HG03565 (cell line): ENCODE measurements at regions not wholly inside any gene's neighbourhood (a gene's known extent, or its start where the extent isn't known, plus 50 kb on each side); places are given as distances from the start of the nearest gene placed in this dataset.
"Not testable (repeated sequence)": the region's sequence is repeated elsewhere in the genome, so short reads cannot be mapped to it uniquely, and the experiment has no call there.

Source experiments
- ATAC-seq: cut with Tn5 transposase; IDR thresholded peaks from one replicate; pipeline ENCODE4 v1.9.1; 2021; ENCODE audit warnings: mild to moderate bottlenecking, moderate library complexity; ENCODE audit not compliant: unreplicated experiment

GRCh38 chr7:83882551-83882950 lies 233.6 kb upstream of the SEMA3E start:
- ATAC-seq = no peak

DNA sequence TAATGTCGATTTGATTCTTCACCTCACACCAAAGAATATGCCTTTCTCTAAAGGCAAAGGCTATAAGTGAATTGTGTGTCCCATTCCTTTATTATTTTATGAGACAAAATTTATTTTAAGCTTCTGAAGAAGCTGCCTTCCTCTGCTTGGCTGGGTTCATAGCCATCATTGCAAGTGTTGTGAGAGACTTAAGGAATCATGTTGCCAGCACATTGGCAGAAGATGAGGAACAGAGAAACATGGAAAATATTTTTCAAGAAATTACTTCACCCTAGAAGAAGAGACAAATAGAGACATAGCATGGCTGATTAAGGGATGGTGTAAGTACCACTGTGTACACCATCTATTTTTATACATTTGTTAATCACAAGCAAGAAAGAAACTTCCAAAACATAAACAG lies 230.1 kb upstream of the SEMA3E start:
- ATAC-seq = no peak

DNA sequence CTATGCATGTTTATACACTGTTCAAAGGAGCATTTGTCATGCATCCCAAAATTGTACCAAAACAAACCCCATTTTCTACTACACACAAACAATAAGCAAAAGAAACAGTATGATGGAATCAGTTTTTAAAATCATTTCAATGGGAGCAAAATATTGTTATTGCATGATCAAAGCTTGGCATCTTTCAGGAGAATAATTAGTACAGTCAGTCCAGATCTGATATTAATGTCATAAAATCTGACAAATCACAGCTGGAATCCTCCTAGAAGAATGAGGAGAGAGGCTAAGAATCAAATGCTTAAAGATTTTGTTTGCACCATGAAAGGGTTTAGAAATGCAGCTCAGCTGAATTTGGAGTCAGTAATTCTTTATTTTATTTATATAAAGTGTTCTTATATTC lies 229.7 kb upstream of the SEMA3E start:
- no peak for ATAC-seq

DNA sequence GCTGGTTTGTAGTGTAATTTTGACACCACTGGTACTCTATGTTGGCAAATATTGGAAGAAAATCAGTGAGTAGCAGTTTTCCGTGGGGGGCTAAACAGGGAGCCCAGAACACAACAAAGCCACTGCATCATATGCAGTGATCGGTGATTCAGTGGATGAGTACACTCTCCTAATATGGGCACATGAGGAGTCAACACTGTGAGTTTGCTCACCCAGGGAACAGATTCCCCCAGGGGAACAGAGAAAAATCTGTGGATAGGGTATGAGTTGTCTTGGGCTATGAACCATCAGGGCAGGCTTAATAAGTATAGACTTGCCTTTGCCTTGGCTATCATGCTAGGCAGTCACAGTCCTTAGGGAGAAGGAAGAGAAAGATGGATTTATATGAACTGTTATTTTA lies 227.7 kb upstream of the SEMA3E start:
- no peak for ATAC-seq

- no peak for ATAC-seq
Observed at GRCh38 chr7:83873459-83873858, 224.5 kb upstream of the SEMA3E start.

- ATAC-seq = no peak
Observed at GRCh38 chr7:83872501-83872900, 223.6 kb upstream of the SEMA3E start.

- ATAC-seq = no peak
Observed at GRCh38 chr7:83870515-83870914, 221.6 kb upstream of the SEMA3E start.

GRCh38 chr7:83866582-83866981 lies 217.6 kb upstream of the SEMA3E start:
- no peak for ATAC-seq

DNA sequence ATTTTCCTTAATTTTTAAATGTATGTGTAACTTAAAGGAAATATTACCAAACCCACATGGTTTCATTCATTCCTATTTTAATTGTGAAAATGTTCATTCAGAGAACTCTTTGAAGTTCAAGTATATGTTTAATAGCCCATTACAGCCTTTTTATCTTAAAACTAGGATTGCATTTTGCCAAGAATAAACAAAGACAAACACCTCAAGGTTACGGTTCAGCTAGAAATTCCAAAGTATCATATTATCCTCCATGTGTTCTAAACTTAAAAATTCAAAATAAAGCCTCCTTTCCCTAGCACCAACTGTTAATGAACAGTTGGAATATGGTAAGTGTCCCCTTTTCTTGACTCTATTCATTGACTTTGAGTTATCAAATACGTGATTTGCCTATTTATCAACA lies 215.6 kb upstream of the SEMA3E start:
- ATAC-seq = no peak

DNA sequence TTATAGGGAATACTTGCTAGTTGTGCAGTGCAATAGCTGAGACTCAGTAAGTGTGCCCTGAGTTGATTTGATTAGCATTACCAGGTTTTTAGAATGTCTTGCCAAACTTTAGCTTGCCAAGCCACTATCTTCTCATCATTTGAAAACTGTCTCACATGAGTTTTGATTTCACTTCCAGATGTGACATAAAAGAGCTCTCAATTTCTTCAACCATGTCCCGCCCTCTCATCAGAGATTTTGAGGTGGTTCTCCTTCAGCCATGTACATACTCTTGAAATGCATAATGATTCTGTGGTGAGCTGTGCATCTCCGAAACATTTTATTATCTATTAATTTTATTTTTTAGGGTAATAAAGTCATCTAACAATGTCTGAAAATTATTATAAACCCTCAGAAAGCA lies 215.0 kb upstream of the SEMA3E start:
- no peak for ATAC-seq

DNA sequence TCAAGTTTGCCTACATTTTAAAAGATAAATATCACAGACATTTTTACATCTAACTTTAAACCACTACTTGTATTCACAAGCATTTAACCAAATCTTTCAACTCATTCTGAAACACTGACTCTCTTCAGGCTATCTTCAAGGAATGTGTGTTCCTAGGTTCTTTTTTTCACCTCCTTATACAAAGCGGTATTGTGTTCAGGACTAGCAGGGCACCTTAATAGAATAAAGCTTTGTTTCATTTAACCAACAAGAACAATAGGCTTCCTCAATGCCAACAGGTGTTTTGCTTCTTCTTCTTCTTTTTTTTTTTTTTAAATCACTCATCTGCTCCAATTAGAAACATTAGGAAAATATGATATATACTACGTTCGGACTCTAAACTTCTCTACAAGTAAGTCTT lies 212.9 kb upstream of the SEMA3E start:
- ATAC-seq = no peak

DNA sequence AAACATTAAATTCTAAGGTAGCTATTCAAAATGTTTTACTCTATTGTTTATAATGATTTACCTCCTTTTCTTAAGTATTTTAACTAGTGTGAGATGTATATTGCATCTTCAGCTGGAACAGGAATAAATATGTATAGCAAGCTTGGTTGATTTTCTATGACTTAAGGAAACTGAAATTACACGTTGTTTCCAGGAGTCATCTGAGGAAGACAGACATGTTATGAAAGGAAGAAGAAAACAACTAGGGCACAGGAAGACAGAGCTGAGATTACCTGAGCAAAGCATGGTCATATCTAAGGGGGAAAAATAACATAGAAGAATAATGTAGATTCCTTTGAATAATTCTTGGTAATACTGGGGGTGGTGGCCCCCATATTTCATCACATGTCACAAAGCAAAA lies 210.9 kb upstream of the SEMA3E start:
- ATAC-seq = no peak

DNA sequence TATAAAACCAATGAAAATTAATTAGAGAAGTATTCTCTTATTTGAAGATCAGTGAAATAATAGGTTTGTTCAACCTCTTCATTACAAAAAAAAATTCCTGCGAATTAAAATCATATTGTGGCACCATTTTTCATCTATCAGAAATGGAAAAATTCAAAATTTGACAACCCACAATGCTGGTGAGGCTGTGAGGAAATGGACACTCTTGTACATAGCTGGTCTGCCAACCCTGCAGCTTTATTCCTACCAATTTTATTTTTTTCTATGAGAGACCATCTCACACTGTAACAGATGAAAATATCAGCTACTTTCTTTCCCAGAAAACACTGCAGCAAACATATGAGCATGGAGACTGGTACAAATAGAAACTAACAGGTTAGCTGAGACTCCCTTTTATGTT lies 208.8 kb upstream of the SEMA3E start:
- ATAC-seq = no peak

- ATAC-seq = no peak
Observed at GRCh38 chr7:83856094-83856493, 207.2 kb upstream of the SEMA3E start.

GRCh38 chr7:83852136-83852535 lies 203.2 kb upstream of the SEMA3E start:
- ATAC-seq = no peak

DNA sequence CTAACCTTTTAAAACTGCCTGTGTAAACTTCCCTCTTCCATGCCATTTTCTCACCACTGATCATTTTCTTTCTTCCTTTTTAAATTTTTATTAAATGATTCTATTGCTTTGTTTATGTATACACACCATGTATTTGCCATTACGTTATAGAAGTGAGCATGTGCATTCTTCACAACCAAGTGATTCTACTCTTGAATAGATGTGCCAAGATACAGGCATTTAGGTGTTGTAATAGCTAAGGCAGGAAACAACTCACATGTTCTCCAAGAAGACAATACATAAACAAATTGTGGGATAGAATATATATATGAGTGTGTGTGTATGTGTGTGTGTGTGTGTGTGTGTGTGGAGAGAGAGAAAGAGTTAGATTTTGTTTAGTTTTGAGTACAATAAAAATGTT lies 202.6 kb upstream of the SEMA3E start:
- no peak for ATAC-seq

DNA sequence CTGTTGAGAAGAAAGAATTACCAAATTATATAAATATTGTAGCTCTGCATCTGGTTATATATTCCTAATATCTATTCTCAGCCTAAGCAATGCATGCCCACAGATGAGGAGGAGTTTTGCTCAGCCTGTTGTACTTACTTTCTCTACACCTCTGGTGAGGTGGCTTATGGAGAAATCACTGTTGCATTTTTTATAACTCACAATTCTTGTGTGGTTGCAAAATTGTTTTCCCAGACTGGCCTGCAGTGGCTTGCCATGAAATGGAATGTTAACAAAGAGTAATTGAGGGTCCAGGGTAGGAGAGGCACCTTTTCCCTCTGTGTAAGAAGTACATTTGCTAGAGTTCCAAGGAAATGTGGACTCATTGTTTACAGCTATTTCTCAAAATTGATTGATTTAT lies 202.0 kb upstream of the SEMA3E start:
- ATAC-seq = no peak

GRCh38 chr7:83850125-83850524 lies 201.2 kb upstream of the SEMA3E start:
- ATAC-seq = no peak

GRCh38 chr7:83849131-83849530 lies 200.2 kb upstream of the SEMA3E start:
- ATAC-seq = no peak

- ATAC-seq = no peak
Observed at GRCh38 chr7:83842894-83843293, 194.0 kb upstream of the SEMA3E start.

GRCh38 chr7:83837683-83838082 lies 188.7 kb upstream of the SEMA3E start:
- no peak for ATAC-seq

DNA sequence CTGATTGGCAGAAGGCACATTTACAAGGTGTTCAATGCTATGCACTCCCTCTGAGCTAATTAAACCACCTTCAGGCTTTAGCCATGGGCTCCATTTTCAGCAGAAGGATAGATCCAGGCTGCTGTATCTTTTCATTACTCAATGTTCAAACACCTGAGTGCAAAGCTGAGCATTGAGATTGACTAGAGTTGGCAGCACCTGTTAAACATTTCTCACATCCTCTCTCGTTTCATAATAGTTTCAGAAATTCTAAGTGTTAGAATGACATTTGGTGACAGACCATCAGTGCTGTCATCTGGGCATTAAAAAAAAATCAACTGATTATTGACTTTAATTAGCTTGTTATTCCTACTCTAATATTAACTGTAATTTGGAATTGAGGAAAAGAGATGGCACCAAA lies 187.1 kb upstream of the SEMA3E start:
- no peak for ATAC-seq

DNA sequence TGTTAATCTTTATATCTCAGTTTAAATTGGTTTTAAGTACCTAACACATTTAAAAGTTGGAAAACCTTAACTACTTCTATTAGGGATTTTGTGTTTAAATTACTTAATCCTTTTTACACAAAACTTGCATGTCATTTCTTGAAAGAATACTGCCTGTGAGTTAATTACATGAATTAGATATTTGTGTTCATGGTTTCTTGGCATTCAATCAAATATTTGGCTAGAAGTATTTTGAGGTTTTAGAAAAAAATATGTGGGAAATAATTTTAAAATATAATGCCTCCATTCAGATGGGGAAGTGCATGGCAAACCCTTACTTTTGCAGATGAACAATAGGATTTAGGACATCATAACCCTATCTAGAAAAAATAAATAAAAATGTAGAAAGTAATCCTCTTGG lies 186.5 kb upstream of the SEMA3E start:
- ATAC-seq = no peak

- not testable (repeated sequence) for ATAC-seq
Observed at GRCh38 chr7:83833721-83834120, 184.8 kb upstream of the SEMA3E start.
